SK-N-SH treated with all-trans-retinoic acid at 6 μM for 48 hours (cell line): ENCODE measurements at regions not wholly inside any gene's neighbourhood (a gene's known extent, or its start where the extent isn't known, plus 50 kb on each side); places are given as distances from the start of the nearest gene placed in this dataset.

Source experiments
- ATAC-seq: fragments of 200-7000 bp; cut with Tn5 transposase; 3 replicates; pipeline ENCODE4 v1.9.1; 2020; ENCODE audit warnings: mild to moderate bottlenecking, moderate library complexity
- ARNTL ChIP-seq: fragments of 450-650 bp; formaldehyde crosslinking; IDR thresholded peaks from 2 replicates; pipeline ENCODE4 v1.5.0; 2020; ENCODE audit warnings: low read depth, mild to moderate bottlenecking, moderate library complexity, borderline replicate concordance
- BACH2 ChIP-seq: fragments of 250-450 bp; sonication (Bioruptor Pico); IDR thresholded peaks from 2 replicates; pipeline ENCODE4 v1.9.0; 2021; ENCODE audit warnings: mild to moderate bottlenecking, borderline replicate concordance
- CSDC2 ChIP-seq: fragments of 250-450 bp; sonication (Bioruptor Pico); IDR thresholded peaks from 2 replicates; pipeline ENCODE4 v1.5.0; 2020; ENCODE audit warnings: mild to moderate bottlenecking, moderate library complexity
- ESRRG ChIP-seq: fragments of 250-450 bp; sonication (Bioruptor Pico); IDR thresholded peaks from 2 replicates; pipeline ENCODE4 v1.6.1; 2021; ENCODE audit warnings: mild to moderate bottlenecking
- GLIS3 ChIP-seq: fragments of 250-450 bp; sonication (Bioruptor Pico); IDR thresholded peaks from 2 replicates; pipeline ENCODE4 v1.5.0; 2020; ENCODE audit warnings: mild to moderate bottlenecking, moderate library complexity
- ISL1 ChIP-seq: fragments of 250-450 bp; sonication (Bioruptor Pico); IDR thresholded peaks from 2 replicates; pipeline ENCODE4 v2.1.2; 2022; ENCODE audit warnings: mild to moderate bottlenecking, moderate library complexity
- OSR1 ChIP-seq: fragments of 250-450 bp; sonication (Bioruptor Pico); IDR thresholded peaks from 2 replicates; pipeline ENCODE4 v1.8.0; 2022; ENCODE audit warnings: moderate library complexity, mild to moderate bottlenecking, inconsistent platforms
- PPARA ChIP-seq: fragments of 250-450 bp; sonication (Bioruptor Pico); IDR thresholded peaks from 2 replicates; pipeline ENCODE4 v1.5.0; 2020; ENCODE audit warnings: mild to moderate bottlenecking, borderline replicate concordance
- RARB ChIP-seq: fragments of 250-450 bp; sonication (Bioruptor Pico); IDR thresholded peaks from 2 replicates; pipeline ENCODE4 v1.8.0; 2021; ENCODE audit warnings: mild to moderate bottlenecking, moderate library complexity
- SNAI2 ChIP-seq: fragments of 250-450 bp; sonication (Bioruptor Pico); IDR thresholded peaks from 2 replicates; pipeline ENCODE4 v1.5.0; 2020; ENCODE audit warnings: mild to moderate bottlenecking, moderate library complexity
- TCF4 ChIP-seq: fragments of 250-450 bp; sonication (Bioruptor Pico); IDR thresholded peaks from 2 replicates; pipeline ENCODE4 v1.8.0; 2021; ENCODE audit warnings: mild to moderate bottlenecking, moderate library complexity, borderline replicate concordance
- TOX ChIP-seq: fragments of 250-450 bp; sonication (Bioruptor Pico); IDR thresholded peaks from 2 replicates; pipeline ENCODE4 v1.8.0; 2021; ENCODE audit warnings: mild to moderate bottlenecking, moderate library complexity, borderline replicate concordance
- ZC3H10 ChIP-seq: fragments of 250-450 bp; sonication (Bioruptor Pico); IDR thresholded peaks from 2 replicates; pipeline ENCODE4 v1.5.1; 2021; ENCODE audit warnings: mild to moderate bottlenecking, moderate library complexity
- ZFP3 ChIP-seq: fragments of 250-450 bp; sonication (Bioruptor Pico); IDR thresholded peaks from 2 replicates; pipeline ENCODE4 v1.5.0; 2020; ENCODE audit warnings: mild to moderate bottlenecking, moderate library complexity
- ZFP30 ChIP-seq: fragments of 450-650 bp; formaldehyde crosslinking; IDR thresholded peaks from 2 replicates; pipeline ENCODE4 v1.5.0; 2022; ENCODE audit warnings: mild to moderate bottlenecking, moderate library complexity
- ZNF565 ChIP-seq: fragments of 450-650 bp; formaldehyde crosslinking; conservative IDR thresholded peaks from 2 replicates; pipeline ENCODE4 v1.5.0; 2020; ENCODE audit warnings: low read depth, mild to moderate bottlenecking, moderate library complexity
- ZNF70 ChIP-seq: fragments of 450-650 bp; formaldehyde crosslinking; IDR thresholded peaks from 2 replicates; pipeline ENCODE4 v1.5.0; 2020; ENCODE audit warnings: mild to moderate bottlenecking, moderate library complexity
- ZNF8 ChIP-seq: fragments of 450-650 bp; formaldehyde crosslinking; IDR thresholded peaks from 2 replicates; pipeline ENCODE4 v1.5.0; 2020; ENCODE audit warnings: mild to moderate bottlenecking, moderate library complexity
- TF ChIP-seq, protein P1 (sequence below): fragments of 250-450 bp; sonication (Bioruptor Pico); IDR thresholded peaks from 2 replicates; pipeline ENCODE4 v1.5.1; 2021; ENCODE audit warnings: mild to moderate bottlenecking, moderate library complexity
- TF ChIP-seq, protein P2 (sequence below): fragments of 250-450 bp; sonication (Bioruptor Pico); IDR thresholded peaks from 2 replicates; pipeline ENCODE4 v1.8.0; 2021; ENCODE audit warnings: low read depth, mild to moderate bottlenecking, moderate library complexity, borderline replicate concordance
- TF ChIP-seq, protein P3 (sequence below): fragments of 250-450 bp; sonication (Bioruptor Pico); IDR thresholded peaks from 2 replicates; pipeline ENCODE4 v1.5.1; 2020; ENCODE audit warnings: low read depth, mild to moderate bottlenecking, moderate library complexity
- TF ChIP-seq, protein P4 (sequence below): fragments of 250-450 bp; sonication (Bioruptor Pico); IDR thresholded peaks from 2 replicates; pipeline ENCODE4 v1.5.0; 2020; ENCODE audit warnings: mild to moderate bottlenecking, moderate library complexity

DNA sequence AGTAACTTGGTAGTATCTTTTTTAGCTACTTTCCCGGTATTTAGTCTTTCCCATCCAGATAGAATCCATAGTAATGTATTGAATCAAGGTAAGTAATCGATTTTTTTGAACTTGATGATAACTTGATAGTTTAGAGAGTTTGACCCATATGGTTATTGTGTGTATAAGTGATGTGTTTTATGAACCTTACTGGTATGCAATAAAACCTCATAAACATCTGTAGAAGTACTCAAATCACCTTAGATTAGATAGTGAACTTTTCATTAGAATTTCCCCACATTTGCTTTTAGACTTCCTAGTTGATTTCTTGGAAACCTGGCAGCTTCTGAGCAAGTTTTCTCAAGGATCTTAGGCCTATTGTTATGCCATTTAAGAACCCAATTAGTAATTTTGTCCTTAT, 80.8 kb upstream of the PDE5A start:
- no peak for TF ChIP-seq BACH2 (CRISPR knock-in tag)
- no peak for TF ChIP-seq ZNF565 (CRISPR knock-in tag)
- TF ChIP-seq GLIS3 (CRISPR knock-in tag): no peak
- TF ChIP-seq TOX: no peak
- TF ChIP-seq, protein P1, sequence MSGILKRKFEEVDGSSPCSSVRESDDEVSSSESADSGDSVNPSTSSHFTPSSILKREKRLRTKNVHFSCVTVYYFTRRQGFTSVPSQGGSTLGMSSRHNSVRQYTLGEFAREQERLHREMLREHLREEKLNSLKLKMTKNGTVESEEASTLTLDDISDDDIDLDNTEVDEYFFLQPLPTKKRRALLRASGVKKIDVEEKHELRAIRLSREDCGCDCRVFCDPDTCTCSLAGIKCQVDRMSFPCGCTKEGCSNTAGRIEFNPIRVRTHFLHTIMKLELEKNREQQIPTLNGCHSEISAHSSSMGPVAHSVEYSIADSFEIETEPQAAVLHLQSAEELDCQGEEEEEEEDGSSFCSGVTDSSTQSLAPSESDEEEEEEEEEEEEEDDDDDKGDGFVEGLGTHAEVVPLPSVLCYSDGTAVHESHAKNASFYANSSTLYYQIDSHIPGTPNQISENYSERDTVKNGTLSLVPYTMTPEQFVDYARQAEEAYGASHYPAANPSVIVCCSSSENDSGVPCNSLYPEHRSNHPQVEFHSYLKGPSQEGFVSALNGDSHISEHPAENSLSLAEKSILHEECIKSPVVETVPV (CRISPR knock-in tag): no peak
- no peak for TF ChIP-seq ZFP30 (CRISPR knock-in tag)
- TF ChIP-seq RARB (CRISPR knock-in tag): no peak
- TF ChIP-seq, protein P2, sequence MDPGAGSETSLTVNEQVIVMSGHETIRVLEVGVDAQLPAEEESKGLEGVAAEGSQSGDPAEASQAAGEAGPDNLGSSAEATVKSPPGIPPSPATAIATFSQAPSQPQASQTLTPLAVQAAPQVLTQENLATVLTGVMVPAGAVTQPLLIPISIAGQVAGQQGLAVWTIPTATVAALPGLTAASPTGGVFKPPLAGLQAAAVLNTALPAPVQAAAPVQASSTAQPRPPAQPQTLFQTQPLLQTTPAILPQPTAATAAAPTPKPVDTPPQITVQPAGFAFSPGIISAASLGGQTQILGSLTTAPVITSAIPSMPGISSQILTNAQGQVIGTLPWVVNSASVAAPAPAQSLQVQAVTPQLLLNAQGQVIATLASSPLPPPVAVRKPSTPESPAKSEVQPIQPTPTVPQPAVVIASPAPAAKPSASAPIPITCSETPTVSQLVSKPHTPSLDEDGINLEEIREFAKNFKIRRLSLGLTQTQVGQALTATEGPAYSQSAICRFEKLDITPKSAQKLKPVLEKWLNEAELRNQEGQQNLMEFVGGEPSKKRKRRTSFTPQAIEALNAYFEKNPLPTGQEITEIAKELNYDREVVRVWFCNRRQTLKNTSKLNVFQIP: no peak
- TF ChIP-seq, protein P3, sequence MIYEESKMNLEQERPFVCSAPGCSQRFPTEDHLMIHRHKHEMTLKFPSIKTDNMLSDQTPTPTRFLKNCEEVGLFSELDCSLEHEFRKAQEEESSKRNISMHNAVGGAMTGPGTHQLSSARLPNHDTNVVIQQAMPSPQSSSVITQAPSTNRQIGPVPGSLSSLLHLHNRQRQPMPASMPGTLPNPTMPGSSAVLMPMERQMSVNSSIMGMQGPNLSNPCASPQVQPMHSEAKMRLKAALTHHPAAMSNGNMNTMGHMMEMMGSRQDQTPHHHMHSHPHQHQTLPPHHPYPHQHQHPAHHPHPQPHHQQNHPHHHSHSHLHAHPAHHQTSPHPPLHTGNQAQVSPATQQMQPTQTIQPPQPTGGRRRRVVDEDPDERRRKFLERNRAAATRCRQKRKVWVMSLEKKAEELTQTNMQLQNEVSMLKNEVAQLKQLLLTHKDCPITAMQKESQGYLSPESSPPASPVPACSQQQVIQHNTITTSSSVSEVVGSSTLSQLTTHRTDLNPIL (CRISPR knock-in tag): no peak
- TF ChIP-seq ZC3H10 (CRISPR knock-in tag): no peak
- TF ChIP-seq ZNF70 (CRISPR knock-in tag): no peak
- TF ChIP-seq ZFP3 (CRISPR knock-in tag): no peak
- ATAC-seq: no peak

DNA sequence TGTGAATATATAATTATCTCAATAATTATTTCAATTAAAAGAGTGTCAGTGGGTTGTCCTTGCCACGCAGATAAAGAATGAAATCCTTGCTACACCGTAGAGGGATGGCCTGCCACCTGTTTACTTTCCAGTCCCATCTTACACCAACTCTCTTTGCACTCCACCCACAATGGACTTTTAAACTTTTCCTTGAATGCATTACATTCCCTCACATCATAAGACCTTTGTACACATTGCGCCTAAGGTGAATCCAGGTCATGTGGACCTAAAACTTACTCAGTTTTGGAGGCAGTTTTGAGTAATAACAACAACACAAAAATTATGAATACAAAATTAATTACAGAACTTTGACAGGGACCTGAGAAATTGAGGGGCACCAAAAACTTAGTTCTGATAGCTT, 78.7 kb upstream of the PDE5A start:
- no peak for TF ChIP-seq RARB (CRISPR knock-in tag)
- no peak for TF ChIP-seq ZNF8 (CRISPR knock-in tag)
- no peak for TF ChIP-seq ESRRG (CRISPR knock-in tag)
- TF ChIP-seq SNAI2 (CRISPR knock-in tag): no peak
- TF ChIP-seq ISL1 (CRISPR knock-in tag): no peak
- no peak for TF ChIP-seq ZNF70 (CRISPR knock-in tag)
- no peak for TF ChIP-seq ZFP3 (CRISPR knock-in tag)
- no peak for TF ChIP-seq TOX
- TF ChIP-seq CSDC2 (CRISPR knock-in tag): no peak
- no peak for TF ChIP-seq PPARA (CRISPR knock-in tag)
- no peak for TF ChIP-seq BACH2 (CRISPR knock-in tag)
- no peak for TF ChIP-seq ARNTL (CRISPR knock-in tag)
- TF ChIP-seq, protein P2: no peak
- ATAC-seq: no peak

DNA sequence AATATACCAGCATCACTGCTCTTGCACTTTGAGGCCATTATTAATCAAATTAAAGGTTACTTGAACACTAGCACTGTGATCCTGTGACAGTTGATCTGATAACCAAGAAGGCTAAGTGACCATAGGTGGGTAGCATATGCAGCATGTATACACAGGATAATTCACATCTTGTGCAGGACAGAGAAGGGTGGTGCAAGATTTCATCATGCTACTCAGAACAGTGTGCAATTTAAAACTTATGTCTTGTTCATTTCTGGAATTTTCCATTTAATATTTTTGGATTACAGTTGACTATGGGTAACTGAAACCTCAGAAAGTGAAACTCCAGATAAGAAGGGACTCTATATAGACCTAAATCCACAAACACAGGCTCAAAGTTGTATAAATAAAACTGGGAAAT, 78.2 kb upstream of the PDE5A start:
- TF ChIP-seq GLIS3 (CRISPR knock-in tag) (no peak), ZC3H10 (CRISPR knock-in tag) (no peak), TCF4 (CRISPR knock-in tag) (no peak), ZFP3 (CRISPR knock-in tag) (no peak), RARB (CRISPR knock-in tag) (no peak), ZNF70 (CRISPR knock-in tag) (no peak), CSDC2 (CRISPR knock-in tag) (no peak), ESRRG (CRISPR knock-in tag) (no peak), ZFP30 (CRISPR knock-in tag) (no peak), PPARA (CRISPR knock-in tag) (no peak), SNAI2 (CRISPR knock-in tag) (no peak), OSR1 (CRISPR knock-in tag) (no peak)
- TF ChIP-seq, protein P3 (CRISPR knock-in tag): no peak
- TF ChIP-seq, protein P4, sequence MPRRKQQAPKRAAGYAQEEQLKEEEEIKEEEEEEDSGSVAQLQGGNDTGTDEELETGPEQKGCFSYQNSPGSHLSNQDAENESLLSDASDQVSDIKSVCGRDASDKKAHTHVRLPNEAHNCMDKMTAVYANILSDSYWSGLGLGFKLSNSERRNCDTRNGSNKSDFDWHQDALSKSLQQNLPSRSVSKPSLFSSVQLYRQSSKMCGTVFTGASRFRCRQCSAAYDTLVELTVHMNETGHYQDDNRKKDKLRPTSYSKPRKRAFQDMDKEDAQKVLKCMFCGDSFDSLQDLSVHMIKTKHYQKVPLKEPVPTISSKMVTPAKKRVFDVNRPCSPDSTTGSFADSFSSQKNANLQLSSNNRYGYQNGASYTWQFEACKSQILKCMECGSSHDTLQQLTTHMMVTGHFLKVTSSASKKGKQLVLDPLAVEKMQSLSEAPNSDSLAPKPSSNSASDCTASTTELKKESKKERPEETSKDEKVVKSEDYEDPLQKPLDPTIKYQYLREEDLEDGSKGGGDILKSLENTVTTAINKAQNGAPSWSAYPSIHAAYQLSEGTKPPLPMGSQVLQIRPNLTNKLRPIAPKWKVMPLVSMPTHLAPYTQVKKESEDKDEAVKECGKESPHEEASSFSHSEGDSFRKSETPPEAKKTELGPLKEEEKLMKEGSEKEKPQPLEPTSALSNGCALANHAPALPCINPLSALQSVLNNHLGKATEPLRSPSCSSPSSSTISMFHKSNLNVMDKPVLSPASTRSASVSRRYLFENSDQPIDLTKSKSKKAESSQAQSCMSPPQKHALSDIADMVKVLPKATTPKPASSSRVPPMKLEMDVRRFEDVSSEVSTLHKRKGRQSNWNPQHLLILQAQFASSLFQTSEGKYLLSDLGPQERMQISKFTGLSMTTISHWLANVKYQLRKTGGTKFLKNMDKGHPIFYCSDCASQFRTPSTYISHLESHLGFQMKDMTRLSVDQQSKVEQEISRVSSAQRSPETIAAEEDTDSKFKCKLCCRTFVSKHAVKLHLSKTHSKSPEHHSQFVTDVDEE (CRISPR knock-in tag): no peak
- TF ChIP-seq, protein P1 (CRISPR knock-in tag): no peak
- TF ChIP-seq, all 23 proteins: peak for 0
- ATAC-seq: no peak
